ELF-1 (cell line): ENCODE measurements at regions not wholly inside any gene's neighbourhood (a gene's known extent, or its start where the extent isn't known, plus 50 kb on each side); places are given as distances from the start of the nearest gene placed in this dataset.
"Not testable (repeated sequence)": the region's sequence is repeated elsewhere in the genome, so short reads cannot be mapped to it uniquely, and the experiment has no call there.

Experiments
- DNase-seq: peaks from one replicate; pipeline ENCODE4 v3.0.0-alpha.2; 2016; ENCODE audit warnings: low read depth, low spot score

- no peak for DNase-seq
These were observed 202.4 kb upstream of the GADL1 start for GRCh38 chr3:31096661-31097395.

GRCh38 chr3:31100519-31100918 lies 206.1 kb upstream of the GADL1 start:
- DNase-seq: no peak

GRCh38 chr3:31101285-31101684 lies 206.8 kb upstream of the GADL1 start:
- peak; percentile 69 for DNase-seq

- no peak for DNase-seq
These were observed 207.9 kb upstream of the GADL1 start for GRCh38 chr3:31102196-31102879.

GRCh38 chr3:31103181-31103580 lies 208.7 kb upstream of the GADL1 start:
- DNase-seq: no peak

- DNase-seq: no peak
These were observed 209.2 kb upstream of the GADL1 start for GRCh38 chr3:31103623-31104180.

- no peak for DNase-seq
These were observed 210.6 kb upstream of the GADL1 start for GRCh38 chr3:31105011-31105410.

- DNase-seq: no peak
These were observed 211.1 kb upstream of the GADL1 start for GRCh38 chr3:31105438-31106077.

- DNase-seq: no peak
These were observed 211.7 kb upstream of the GADL1 start for GRCh38 chr3:31106204-31106603.

GRCh38 chr3:31106912-31107311 lies 212.5 kb upstream of the GADL1 start:
- no peak for DNase-seq

GRCh38 chr3:31114929-31115283 lies 220.4 kb upstream of the GADL1 start:
- no peak for DNase-seq

GRCh38 chr3:31115531-31115930 lies 221.1 kb upstream of the GADL1 start:
- not testable (repeated sequence) for DNase-seq

- no peak for DNase-seq
These were observed 222.2 kb upstream of the GADL1 start for GRCh38 chr3:31116651-31117050.

- DNase-seq: no peak
These were observed 223.4 kb upstream of the GADL1 start for GRCh38 chr3:31117854-31118253.

- no peak for DNase-seq
These were observed 229.9 kb upstream of the GADL1 start for GRCh38 chr3:31124373-31124772.

- no peak for DNase-seq
These were observed 231.1 kb upstream of the GADL1 start for GRCh38 chr3:31125413-31126020.

- no peak for DNase-seq
These were observed 234.8 kb upstream of the GADL1 start for GRCh38 chr3:31129241-31129640.

GRCh38 chr3:31132132-31132769 lies 237.8 kb upstream of the GADL1 start:
- no peak for DNase-seq

GRCh38 chr3:31133541-31133940 lies 239.1 kb upstream of the GADL1 start:
- no peak for DNase-seq

- DNase-seq: no peak
These were observed 241.1 kb upstream of the GADL1 start for GRCh38 chr3:31135546-31135945.

- DNase-seq: no peak
These were observed 243.4 kb upstream of the GADL1 start for GRCh38 chr3:31137718-31138465.
